ENCODE measurements at regions not wholly inside any gene's neighbourhood (a gene's known extent, or its start where the extent isn't known, plus 50 kb on each side); places are given as distances from the start of the nearest gene placed in this dataset.
"Not testable (repeated sequence)": the region's sequence is repeated elsewhere in the genome, so short reads cannot be mapped to it uniquely, and the experiment has no call there.

DNA sequence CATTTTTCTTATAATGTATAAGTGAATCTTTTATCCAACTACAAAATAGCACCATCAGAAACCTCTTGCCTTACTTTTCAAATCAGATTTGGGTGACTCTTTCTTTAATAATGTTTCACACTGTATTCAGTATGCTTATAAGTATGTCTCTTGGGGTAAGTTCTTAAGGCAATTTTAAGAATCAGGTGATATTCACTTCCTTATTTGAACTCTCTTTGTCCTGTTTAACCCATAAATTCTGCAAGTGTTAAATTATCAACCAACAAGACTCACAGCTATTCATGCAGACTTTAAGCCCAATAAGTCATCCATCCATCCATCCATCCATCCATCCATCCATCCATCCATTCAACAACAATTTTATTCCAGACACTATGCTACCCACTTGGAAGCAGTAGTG, 142.7 kb upstream of the FBXL17 start:
- DNase-seq = no peak

DNA sequence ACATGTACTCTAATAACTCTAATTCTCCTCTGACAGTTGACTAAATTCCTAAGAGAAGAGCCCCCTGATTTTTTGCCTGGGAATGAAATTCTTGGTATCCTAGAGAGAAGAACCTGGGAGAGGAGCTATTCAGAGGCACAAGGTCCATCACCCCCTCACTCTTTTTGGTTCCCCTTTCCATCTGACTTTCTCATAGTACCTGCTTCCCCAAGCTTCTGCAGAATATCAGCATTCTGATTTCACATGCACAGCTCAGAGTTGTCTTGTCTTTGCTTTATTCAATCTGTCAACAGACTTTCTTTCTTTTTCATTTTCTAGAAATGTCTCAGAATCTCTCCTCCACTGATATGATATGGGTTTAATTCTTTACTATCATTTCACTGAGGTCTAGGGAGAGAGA, 141.5 kb upstream of the FBXL17 start:
- DNase-seq = no peak

DNA sequence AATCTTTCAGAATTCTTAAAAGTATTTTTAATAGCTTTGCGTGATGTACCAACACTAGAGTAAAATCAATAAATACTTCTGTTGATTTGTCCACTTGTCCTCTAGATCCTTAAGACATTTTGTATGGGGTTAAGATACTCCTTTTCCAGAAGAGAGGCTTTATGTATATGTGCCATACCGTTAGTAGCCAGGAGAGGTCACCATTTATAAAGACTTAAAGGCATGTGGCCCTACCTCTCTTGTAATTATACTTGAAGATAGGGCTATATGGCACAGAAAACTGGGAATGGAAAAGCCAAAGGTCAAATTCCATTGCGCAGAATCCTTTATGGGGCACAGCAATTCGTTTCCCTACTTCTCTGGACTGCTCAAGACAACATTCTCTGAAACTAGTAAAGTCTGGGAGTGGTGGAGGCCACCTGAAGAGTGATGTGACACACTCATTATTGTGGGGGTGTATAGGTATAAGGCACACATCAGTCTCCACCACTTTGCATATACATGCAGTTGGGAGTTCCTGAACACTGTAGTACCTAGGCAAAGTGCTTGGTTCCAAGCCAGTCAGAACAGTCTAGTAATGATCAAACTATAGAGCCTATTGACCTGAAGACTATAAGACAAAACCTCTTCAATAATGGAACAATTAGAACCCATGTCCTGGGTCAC, 140.1 kb upstream of the FBXL17 start:
- DNase-seq = no peak

DNA sequence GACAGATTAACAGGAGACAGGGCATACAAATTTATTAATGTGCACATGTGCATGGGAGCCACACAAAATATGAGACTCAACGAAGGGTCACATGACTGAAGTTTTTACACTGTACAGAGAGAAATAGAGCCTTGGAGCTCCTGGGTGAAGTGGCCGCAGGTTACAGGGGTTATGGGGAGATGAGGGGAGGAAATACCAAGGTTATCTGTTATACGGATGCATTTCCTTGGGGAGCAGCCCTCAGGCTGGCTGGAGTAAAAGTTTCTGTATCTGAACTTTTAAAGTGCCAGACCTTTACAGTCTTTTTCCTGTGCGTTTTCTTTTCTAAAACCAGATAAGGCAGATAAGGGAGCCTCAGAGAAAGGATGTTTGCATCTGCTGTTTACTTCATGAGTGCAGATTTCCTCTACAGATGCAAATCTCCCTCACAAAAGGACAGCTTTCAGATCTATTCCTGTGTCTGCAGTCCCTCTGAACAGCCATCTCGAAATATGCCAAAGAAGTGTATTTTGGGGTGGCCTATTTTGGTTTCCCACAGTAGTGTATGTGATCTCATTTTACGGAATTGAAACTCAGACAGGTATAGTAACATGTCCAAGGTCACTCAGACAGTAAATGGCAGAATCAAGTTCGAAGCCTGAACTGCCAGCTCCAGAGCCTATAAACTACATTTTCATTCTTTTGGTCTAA, 139.3 kb upstream of the FBXL17 start:
- no peak for DNase-seq

DNA sequence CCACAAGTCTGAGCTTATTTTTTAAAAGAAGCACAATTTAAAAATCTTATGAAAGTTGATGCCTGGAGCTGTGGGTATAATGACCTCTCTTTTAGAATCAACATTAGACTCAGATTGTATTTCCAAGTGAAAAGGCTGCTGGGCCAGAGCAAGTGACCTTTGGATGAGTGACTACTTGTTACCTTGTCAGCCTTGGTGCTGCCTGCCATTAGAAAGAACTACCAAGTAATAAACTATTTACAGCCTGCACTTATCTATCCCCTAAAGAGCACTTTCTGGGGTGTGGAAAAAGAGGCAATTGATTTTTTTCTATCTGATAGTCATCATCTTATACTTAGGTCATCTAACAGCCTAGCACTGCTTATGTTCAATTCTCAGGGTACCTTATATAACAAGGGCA, 134.9 kb upstream of the FBXL17 start:
- no peak for DNase-seq

DNA sequence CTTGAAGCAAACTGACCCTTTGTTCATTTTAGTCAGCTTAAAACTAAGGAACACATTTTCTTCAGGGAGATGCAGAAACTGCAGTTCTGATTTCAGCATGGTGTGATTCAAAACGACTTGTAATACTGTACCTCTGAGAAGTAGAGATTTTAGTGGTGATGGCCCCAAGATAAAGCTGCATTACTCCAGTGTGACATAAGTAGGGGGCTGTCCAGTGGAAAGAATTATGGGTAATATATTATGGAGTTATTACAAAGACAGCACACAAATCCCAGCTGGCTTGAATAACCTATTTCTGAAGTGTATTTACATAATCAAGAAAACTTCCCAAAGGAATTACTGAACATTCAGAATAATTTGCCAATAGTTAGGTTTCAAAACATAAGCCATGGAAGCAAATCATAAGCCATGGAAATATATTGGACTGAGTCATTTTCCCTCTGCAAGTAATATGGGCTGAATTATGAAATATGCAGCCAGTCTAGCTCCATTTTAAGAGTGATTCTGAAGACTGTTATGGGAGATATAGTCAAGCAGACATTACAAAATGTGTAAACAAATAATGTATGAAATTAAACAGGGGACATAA, 133.7 kb upstream of the FBXL17 start:
- no peak for DNase-seq

DNA sequence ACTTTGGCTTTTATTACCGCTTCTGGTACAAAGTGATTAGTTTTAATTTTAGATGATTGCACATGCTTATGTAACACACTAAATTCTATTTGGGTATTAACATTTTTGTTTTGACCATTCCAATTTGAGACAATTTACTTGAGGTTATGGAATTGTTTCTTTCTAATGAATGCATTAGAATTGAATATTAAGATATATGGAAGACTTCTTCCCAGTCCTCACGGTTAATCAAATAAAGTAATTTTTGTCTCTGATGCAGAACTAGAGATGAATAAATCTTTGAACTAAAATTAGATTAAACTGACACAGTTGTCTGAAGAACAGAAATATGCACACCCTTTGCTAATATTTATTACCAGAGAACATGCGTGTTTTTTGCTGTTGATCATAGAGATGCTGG, 127.1 kb upstream of the FBXL17 start:
- no peak for DNase-seq

DNA sequence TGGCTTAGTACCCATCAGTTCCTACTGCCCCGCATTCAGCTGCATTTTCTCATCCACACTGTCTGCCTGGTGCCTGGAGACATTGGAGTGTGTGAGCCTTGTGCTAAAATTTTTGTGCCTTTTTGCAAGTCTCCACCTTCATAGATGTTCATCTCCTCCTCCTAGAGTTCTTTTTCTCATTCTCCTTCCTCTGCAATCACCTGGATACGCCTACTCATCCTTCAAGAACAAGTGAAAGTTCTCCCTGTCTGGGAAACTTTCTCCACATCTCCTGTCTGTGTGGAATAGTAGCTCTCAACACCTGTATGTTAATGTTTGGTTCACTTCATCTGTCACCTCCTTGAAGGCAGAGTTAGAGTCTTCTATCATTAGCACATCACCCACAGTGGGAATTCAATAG, 125.7 kb upstream of the FBXL17 start:
- no peak for DNase-seq

DNA sequence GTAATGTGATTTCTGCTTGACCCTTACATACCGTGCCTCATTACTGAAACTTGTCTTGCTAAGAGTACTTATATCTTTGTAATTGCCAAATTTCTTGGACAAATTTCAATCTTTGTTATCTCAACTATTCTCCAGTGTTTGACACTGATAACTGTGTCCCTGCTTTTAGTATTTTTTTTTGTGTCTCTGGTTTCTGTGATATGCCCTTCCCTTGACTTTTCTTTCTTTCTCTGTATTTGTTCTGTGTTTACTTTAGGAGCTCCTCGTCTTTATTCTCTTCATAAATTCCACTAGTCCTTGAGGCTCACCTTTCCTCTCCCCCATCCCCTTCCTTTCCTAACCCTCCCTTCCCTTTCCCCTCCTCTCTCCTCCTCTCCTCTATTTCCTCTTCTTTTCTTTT, 123.7 kb upstream of the FBXL17 start:
- no peak for DNase-seq

DNA sequence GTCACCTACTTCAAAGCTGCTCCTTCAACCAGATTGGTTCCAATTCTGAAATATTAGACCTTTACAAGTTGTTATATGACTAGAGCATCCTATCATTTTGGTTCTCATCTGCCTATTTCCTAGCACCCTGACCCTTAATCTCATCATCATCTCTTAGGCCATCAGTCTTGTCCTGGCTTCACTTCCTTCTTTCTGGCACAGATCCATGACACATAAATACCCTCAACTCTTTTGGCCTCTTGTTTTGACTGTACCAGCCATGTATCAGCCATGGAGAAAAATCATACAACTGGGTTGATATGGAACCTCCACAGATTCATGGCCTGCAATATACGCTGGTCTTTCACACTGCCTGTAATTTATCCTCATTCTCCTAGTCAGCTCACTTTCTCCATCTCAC, 123.1 kb upstream of the FBXL17 start:
- no peak for DNase-seq

DNA sequence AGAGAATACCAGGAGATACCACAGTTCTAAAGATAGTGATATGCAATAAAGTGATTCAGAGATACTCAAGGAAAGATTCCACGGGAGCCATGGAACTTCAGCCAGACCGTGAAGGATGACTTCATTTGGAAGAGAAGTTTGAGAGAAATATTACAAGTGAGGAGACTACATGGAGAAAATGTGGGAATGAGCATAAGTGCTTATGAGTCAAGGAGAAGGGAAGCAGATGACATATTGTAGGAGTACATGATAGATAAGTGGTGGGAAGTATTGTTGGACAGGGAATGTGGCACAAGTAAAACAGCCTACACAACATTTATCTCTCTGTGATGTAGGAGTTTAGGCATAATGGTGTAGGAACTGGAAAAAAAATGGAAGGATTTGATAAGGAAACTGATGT, 122.1 kb upstream of the FBXL17 start:
- no peak for DNase-seq

DNA sequence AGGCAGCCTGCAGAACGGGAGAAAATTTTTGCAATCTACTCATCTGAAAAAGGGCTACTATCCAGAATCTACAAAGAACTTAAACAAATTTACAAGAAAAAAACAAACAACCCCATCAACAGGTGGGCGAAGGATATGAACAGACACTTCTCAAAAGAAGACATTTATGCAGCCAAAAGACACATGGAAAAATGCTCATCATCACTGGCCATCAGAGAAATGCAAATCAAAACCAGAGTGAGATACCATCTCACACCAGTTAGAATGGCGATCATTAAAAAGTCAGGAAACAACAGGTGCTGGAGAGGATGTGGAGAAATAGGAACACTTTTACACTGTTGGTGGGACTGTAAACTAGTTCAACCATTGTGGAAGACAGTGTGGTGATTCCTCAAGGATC, 113.7 kb upstream of the FBXL17 start:
- not testable (repeated sequence) for DNase-seq

DNA sequence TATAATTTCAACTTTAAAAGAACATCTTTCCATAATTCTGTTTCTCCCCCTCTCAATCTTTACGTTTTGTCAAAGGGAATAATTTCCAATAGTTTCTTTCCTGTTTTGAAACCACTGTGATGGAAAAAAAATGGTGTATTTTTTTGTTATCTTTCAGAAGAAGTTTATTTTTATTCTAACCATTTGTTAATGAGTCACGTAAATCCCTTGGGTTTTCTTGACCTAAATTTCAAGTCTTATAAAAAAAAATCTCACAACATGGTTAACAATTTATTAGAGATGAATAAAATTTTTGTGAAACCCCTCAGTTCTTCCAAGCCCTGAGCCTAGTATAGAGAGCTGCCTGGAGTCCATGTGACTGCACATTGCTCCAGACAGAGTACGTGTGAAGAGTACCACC, 106.1 kb upstream of the FBXL17 start:
- no peak for DNase-seq

DNA sequence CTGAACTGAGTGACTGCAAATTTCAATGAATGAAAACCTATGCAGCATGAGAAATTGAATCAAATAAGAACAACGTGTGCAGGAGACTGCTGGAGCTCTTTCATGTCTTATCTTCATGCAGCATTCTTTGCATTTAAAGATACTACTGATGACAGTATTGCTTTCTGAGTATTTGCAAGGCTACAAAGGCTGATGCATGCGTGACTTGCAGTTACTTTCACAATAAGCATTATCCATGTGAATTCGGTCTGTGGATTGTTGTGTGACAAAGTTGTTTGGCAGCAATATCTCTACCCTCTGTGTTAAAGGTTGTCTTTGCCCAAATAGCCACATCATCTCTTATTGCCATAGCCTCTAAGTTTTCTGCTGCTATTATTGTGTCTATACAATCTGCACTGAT, 102.1 kb upstream of the FBXL17 start:
- DNase-seq = no peak

DNA sequence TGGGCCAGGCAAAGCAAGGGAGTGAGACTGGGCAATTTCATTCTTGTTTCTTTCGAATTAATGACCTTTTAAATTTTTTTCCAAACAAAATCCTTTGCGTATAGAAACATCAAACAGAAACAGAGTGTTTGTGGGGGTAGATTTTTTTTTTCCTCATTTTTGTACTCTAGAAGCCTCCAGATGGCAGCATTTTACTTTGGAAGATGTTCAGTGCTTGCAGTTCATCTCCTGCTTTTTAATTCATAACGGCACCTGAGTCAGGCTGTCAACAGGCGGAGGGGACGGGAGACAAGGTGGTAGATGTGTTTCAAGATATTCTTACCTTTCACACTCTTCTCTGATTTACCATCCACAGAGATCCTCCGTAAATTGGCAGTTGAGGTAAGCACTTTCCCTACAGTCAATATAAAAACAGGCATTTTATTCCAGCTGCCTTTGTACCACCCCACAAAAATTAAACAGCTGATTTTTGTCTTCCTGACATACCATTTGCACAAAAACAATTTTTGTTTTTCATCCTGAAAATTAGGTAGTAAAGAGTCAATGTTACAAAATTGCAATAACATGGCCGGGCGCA, 99.5 kb upstream of the FBXL17 start:
- DNase-seq = no peak

DNA sequence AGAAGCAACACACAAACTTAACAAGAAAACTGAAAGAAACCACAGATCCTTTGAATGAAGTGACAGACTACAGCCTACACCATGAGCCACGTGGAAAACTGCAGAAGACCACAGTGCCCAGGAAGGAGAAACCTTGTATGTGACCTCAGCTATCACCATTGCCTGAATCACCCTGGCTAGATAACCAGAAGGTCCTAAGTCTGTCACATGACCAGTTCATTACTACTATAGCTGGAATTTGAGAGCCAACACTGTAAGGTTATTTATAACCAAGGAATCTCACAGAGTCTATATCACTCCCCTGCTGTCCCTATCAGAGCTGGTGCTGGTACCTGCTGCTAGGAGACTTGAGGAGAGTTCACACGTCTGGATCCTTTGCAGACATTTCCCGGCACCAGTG, 90.3 kb upstream of the FBXL17 start:
- no peak for DNase-seq

DNA sequence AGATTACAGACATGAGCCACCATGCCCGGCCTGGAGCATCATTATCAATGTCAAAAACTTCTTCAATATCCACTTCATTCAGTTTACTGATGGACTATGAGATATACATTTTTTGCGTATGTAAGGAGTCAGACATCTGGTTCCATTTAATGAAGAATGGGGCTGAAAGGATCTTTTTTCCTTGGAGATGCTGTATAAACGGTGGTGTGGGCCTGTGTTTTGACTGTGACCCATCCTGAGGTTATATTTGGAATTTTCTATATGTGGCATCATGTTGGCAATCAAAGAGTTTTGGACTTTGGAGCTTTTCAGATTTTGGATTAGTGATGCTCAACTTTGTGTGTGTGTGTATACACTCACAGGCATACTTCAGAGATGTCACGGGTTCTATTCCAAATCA, 85.7 kb upstream of the FBXL17 start:
- no peak for DNase-seq

DNA sequence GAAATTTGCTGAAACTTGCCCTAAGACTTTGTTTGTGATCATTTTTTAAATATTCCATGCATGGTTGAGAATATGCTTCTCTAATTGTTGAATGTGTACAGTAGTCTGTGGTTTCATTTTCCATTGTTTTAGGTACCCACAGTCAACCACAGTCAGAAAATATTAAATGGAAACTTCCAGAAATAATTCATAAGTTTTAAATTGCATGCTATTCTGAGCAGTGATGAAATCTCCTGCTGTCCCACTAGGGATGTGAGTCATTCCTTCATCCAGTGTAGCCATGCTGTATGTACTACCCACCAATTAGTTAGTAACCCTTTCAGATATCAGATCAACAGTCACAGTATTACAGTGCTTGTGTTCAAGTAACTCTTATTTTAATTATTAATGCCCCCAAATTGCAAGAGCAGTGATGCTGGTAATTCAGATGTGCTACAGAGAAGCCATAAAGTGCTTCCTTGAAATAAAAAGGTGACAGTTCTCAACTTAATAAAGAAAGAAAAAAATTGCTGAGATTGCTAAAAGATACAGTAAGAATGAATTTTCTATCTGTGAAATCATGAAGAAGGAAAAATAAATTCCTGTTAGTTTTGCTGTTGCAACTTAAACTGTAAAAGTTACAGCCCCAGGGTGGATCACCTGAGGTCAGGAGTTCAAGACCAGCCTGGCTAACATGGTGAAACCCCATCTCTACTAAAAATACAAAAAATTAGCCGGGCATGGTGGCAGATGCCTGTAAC, 79.9 kb upstream of the FBXL17 start:
- no peak for DNase-seq

DNA sequence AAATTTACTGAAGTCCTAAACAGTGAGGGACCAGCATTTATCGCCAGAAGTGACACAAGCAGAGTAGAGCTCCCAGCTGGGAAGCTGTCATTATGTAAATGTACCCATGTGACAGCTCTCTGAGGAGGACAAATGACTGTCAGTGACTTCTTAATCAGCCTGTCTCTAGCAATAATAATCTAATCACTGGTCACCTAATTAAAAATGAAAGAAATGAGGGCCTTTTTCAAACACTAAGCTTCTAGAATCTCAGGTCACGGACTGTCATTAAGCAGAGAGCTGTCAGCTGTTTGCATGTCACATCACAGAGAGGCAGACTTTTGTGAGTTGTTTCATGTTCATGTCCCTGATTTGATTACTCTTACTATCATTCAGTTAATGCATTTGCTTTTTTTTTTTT, 77.9 kb upstream of the FBXL17 start:
- no peak for DNase-seq

DNA sequence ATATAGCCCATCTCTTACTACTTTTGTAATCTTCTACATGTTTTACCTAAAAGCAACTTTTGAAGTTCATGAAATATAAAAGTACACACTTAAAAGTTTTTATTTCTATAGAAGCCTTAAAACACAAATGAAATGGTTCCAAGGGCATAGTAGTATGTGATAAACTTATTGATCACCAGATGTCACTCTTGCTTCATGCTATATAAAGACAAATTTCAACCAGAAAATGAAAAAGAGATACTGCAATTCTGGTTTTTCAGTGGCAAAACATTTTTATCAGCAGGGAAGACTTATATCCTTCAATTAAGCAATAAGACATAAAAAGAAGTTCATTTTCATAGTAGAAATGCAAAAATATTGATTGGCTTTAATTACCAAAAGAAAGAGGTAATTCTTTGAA, 69.4 kb upstream of the FBXL17 start:
- DNase-seq = no peak

DNA sequence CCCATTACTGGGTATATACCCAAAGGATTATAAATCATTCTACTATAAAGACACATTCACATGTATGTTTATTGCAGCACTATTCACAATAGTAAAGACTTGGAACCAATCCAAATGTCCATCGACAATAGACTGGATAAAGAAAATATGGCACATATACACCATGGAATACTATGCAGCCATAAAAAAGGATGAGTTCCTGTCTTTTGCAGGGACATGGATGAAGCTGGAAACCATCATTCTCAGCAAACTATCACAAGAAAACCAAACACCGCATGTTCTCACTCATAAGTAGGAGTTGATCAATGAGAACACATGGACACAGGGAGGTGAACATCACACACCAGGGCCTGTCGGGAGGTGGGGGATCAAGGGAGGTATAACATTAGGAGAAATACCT, 62.2 kb upstream of the FBXL17 start:
- DNase-seq = not testable (repeated sequence)

DNA sequence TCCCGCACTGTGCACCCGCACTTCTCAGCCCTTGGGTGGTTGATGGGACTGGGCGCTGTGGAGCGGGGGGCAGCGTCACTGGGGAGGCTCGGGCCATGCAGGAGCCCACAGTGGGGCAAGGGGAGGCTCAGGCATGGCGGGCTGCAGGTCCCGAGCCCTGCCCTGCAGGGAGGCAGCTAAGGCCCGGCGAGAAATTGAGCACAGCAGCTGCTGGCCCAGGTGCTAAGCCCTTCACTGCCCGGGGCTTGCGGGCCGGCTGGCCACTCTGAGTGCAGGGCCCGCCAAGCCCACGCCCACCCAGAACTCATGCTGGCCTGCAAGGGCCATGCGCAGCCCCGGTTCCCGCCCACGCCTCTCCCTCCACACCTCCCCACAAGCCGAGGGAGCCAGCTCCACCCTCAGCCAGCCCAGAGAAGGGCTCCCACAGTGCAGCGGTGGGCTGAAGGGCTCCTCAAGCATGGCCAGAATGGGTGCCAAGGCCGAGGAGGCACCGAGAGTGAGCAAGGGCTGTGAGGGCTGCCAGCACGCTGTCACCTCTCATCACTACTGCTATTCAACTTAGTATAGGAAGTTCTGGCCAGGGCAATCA, 60.3 kb upstream of the FBXL17 start:
- DNase-seq = not testable (repeated sequence)

DNA sequence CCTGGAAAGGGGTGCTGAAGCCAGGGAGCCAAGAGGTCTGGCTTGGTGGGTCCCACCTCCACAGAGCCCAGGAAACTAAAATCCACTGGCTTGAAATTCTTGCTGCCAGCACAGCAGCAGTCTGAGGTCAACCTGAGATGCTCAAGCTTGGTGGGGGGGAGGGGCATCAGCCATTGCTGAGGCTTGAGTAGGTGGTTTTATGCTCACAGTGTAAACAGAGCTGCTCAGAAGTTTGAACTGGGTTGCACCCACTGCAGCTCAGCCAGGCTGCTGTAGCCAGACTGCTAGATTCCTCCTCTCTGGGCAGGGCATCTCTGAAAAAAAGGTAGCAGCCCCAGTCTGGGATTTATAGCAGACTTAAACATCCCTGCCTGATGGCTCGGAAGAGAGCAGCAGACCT, 55.5 kb upstream of the FBXL17 start:
- DNase-seq = no peak
